Prostate gland (tissue), 2 donors: ENCODE measurements at regions not wholly inside any gene's neighbourhood (a gene's known extent, or its start where the extent isn't known, plus 50 kb on each side); places are given as distances from the start of the nearest gene placed in this dataset.

Source experiments
- POLR2A ChIP-seq: fragments of 450-650 bp; IDR thresholded peaks from one replicate; pipeline ENCODE4 v1.6.1; 2016; ENCODE audit warnings: antibody characterized with exemption, mild to moderate bottlenecking
- TF ChIP-seq, protein P1 (sequence below), 4 experiments: fragments of 200-600 bp in 2 of 4; fragments of 450-650 bp in 2 of 4; sonication (generic) in 2 of 4; IDR thresholded peaks; 1 replicate in 3 of 4; 2 replicates in 1 of 4; pipeline ENCODE4 v1.5.1; 2016 to 2019; ENCODE audit warnings: antibody characterized with exemption in 4 of 4, mild to moderate bottlenecking in 2 of 4, moderate library complexity in 2 of 4

DNA sequence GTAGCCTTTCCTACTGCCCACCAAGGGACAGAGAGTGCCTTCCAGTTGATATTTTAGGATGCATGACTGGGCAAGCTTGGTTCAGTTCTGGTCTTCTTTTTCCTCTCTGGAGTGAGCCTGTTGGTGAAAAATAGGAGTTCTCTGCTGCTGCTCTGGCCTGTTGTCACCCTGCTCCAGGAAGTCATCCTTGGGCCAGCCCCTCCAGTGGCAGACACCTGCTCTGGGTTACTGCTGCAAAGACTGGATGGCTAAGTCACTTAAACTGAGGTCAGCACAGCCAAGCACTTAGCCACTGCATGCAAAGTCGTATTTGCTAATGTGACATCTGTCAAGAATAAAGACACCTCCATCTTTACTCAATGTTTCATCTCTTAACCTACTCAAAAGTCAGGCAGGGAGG, 219.6 kb upstream of the ID2 start:
- TF ChIP-seq, protein P1, sequence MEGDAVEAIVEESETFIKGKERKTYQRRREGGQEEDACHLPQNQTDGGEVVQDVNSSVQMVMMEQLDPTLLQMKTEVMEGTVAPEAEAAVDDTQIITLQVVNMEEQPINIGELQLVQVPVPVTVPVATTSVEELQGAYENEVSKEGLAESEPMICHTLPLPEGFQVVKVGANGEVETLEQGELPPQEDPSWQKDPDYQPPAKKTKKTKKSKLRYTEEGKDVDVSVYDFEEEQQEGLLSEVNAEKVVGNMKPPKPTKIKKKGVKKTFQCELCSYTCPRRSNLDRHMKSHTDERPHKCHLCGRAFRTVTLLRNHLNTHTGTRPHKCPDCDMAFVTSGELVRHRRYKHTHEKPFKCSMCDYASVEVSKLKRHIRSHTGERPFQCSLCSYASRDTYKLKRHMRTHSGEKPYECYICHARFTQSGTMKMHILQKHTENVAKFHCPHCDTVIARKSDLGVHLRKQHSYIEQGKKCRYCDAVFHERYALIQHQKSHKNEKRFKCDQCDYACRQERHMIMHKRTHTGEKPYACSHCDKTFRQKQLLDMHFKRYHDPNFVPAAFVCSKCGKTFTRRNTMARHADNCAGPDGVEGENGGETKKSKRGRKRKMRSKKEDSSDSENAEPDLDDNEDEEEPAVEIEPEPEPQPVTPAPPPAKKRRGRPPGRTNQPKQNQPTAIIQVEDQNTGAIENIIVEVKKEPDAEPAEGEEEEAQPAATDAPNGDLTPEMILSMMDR (IDR thresholded peaks at IDR 0.05): no peak
- no peak for TF ChIP-seq POLR2A
